ENCODE measurements at regions not wholly inside any gene's neighbourhood (a gene's known extent, or its start where the extent isn't known, plus 50 kb on each side); places are given as distances from the start of the nearest gene placed in this dataset.

DNA sequence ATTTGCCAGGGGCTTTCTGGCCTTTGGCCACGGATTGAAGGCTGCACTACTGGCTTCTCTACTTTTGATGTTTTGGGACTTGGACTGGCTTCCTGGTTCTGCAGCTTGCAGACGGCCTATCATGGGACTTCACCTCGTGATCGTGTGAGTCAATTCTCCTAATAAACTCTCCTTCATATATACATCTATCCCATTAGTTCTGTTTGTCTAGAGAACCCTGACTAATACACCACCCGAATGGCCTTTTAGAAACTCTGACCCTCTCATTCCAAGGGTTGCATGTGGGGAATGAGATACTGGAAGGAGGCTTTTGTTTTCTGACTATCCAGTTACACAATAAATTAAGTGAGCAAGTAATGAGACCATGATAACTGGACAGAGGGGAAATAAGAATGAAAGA is 430.7 kb downstream of the CDH2 start:
- no peaks in the 10 kb centered on the region for H3K27me3 ChIP-seq (ENCODE audit: insufficient read depth, low read length)
- no peak overlapping the region for H3K27ac ChIP-seq (ENCODE audit: low read depth, low read length)
- H3K79me2 ChIP-seq (ENCODE audit: insufficient read depth, low read length) = no peaks in the 10 kb centered on the region
- ChIA-PET RAD21 (ENCODE audit: low non-redundant PET in 1 of 2, low total read pairs in 2 of 2, uncharacterized antibody in 2 of 2, unreplicated experiment in 2 of 2) (no interaction called here), POLR2A (no interaction called here), CTCF (no interaction called here)
- H2AFZ ChIP-seq (ENCODE audit: low read depth, low read length, poor library complexity, severe bottlenecking) = no peak overlapping the region
- no peak overlapping the region for H3K4me3 ChIP-seq (replicated peaks in 1 of 2; ENCODE audit: low read depth in 1 of 2, low read length in 2 of 2)
- no TSS peak for BruUV-seq (replicated peaks)
- DNase-seq (ENCODE audit: low read depth, low spot score) (no peak), ATAC-seq (no peak)
- H3K4me1 ChIP-seq (ENCODE audit: control insufficient read depth in 1 of 2, insufficient read depth in 2 of 2, low read length in 2 of 2) = no peaks in the 10 kb centered on the region
- H3K4me2 ChIP-seq (ENCODE audit: low read length) = no peak overlapping the region
- no peak for TF ChIP-seq POLR2AphosphoS5 (IDR thresholded peaks at IDR 0.05; ENCODE audit: low read depth, low read length)
- TF ChIP-seq ZNF274 (IDR thresholded peaks at IDR 0.05; ENCODE audit: low read depth, low read length) = no peak
- TF ChIP-seq YY1 (IDR thresholded peaks at IDR 0.05; ENCODE audit: extremely low read depth, insufficient replicate concordance, low read depth, low read length) = no peak
- no peak for TF ChIP-seq FOSL1 (IDR thresholded peaks at IDR 0.05; ENCODE audit: low read depth)
- TF ChIP-seq TCF7L2 (IDR thresholded peaks at IDR 0.05; ENCODE audit: borderline replicate concordance, extremely low read depth, insufficient read depth, insufficient read length) = no peak
- TF ChIP-seq SP1 (IDR thresholded peaks at IDR 0.05; ENCODE audit: low read depth) = no peak
- TF ChIP-seq CEBPB (IDR thresholded peaks at IDR 0.05; ENCODE audit: low read depth) = no peak
- TF ChIP-seq EZH2 (IDR thresholded peaks at IDR 0.05) = no peak
- TF ChIP-seq, protein P1, sequence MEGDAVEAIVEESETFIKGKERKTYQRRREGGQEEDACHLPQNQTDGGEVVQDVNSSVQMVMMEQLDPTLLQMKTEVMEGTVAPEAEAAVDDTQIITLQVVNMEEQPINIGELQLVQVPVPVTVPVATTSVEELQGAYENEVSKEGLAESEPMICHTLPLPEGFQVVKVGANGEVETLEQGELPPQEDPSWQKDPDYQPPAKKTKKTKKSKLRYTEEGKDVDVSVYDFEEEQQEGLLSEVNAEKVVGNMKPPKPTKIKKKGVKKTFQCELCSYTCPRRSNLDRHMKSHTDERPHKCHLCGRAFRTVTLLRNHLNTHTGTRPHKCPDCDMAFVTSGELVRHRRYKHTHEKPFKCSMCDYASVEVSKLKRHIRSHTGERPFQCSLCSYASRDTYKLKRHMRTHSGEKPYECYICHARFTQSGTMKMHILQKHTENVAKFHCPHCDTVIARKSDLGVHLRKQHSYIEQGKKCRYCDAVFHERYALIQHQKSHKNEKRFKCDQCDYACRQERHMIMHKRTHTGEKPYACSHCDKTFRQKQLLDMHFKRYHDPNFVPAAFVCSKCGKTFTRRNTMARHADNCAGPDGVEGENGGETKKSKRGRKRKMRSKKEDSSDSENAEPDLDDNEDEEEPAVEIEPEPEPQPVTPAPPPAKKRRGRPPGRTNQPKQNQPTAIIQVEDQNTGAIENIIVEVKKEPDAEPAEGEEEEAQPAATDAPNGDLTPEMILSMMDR (IDR thresholded peaks at IDR 0.05 in 2 of 3, conservative IDR thresholded peaks at IDR 0.05 in 1 of 3; ENCODE audit: borderline replicate concordance in 1 of 3, insufficient read depth in 1 of 3, low read depth in 2 of 3, low read length in 2 of 3) = no peak
- no peak for TF ChIP-seq SRF (IDR thresholded peaks at IDR 0.05; ENCODE audit: low read depth)
- no peak for TF ChIP-seq POLR2A (IDR thresholded peaks at IDR 0.05; ENCODE audit: borderline replicate concordance, extremely low read depth, insufficient read depth, insufficient read length)
- no peak for TF ChIP-seq EZH2phosphoT487 (IDR thresholded peaks at IDR 0.05; ENCODE audit: borderline replicate concordance)
- no peak for TF ChIP-seq ELF1 (IDR thresholded peaks at IDR 0.05; ENCODE audit: borderline replicate concordance, low read depth)
- TF ChIP-seq CBX3 (IDR thresholded peaks at IDR 0.05; ENCODE audit: low read depth) = no peak
- TF ChIP-seq, protein P2, sequence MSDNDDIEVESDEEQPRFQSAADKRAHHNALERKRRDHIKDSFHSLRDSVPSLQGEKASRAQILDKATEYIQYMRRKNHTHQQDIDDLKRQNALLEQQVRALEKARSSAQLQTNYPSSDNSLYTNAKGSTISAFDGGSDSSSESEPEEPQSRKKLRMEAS (IDR thresholded peaks at IDR 0.05) = no peak
- H3K9me3 ChIP-seq (ENCODE audit: control insufficient read depth in 1 of 2, insufficient read depth in 1 of 2, low read depth in 1 of 2, low read length in 2 of 2) = no peaks in the 10 kb centered on the region
- H3K9ac ChIP-seq (ENCODE audit: low read length) = no peak overlapping the region
- intact Hi-C loops (cut with micrococcal nuclease) = no loop called here
- no peaks in the 10 kb centered on the region for H3K36me3 ChIP-seq (ENCODE audit: control insufficient read depth in 1 of 2, insufficient read depth in 2 of 2, low read length in 2 of 2)
- H3K9me2 ChIP-seq (ENCODE audit: insufficient read depth) = no peaks in the 10 kb centered on the region
- no peaks in the 10 kb centered on the region for H4K20me1 ChIP-seq (ENCODE audit: insufficient read depth)

Data from HCT116 (cell line).